GM21515 (cell line): ENCODE measurements at regions not wholly inside any gene's neighbourhood (a gene's known extent, or its start where the extent isn't known, plus 50 kb on each side); places are given as distances from the start of the nearest gene placed in this dataset.
A peak's percentile ranks its signal among the peaks of the same experiment; 100 is the strongest.
"Not testable (repeated sequence)": the region's sequence is repeated elsewhere in the genome, so short reads cannot be mapped to it uniquely, and the experiment has no call there.

Experiments used
- ATAC-seq: cut with Tn5 transposase; IDR thresholded peaks from one replicate; pipeline ENCODE4 v1.9.1; 2021; ENCODE audit not compliant: unreplicated experiment

DNA sequence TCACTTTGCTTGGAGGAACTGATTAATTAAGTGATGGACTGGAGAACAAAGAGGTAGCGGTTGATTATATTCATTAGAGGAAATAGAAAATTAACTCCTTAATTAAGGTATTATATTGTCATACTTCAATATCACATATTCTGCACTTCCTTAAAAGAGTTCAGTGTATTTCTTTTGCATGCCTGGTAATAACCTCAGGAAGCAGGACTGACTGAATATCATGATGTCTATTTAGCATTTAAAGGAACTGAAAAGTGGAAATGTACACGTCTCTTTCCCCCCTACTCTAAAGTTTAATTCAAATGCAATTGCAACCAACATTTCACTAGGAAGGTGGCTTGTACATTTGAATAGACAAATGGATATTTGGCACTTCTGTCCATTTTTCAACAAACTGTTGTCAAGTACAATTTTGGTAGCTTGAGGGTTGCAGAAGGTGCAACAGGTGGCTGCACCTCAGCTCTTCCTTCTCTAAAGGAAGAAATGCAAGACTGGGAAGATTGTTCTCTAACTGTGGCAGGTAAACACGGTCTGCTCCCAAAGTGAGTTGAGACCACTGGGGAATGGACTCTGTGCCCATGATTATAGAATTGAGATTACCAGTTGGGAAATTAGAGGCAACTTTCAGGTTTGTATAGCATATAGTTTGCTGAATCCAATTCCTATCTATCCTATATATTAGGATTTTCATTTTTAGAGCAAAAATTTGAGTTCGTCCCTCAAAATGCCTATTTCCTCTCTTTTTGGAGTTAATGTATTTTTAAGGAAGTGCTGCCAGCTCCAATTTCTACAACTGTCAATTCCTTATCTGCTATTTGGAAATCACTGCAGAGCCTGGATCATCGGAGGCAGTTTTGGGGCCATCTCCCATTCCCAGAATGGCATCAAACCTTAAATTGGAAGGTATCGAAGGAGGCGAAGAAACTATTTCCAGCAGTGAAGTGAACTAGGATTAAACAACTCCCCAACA, 98.9 kb upstream of the TAF11L2 start:
- ATAC-seq = no peak

DNA sequence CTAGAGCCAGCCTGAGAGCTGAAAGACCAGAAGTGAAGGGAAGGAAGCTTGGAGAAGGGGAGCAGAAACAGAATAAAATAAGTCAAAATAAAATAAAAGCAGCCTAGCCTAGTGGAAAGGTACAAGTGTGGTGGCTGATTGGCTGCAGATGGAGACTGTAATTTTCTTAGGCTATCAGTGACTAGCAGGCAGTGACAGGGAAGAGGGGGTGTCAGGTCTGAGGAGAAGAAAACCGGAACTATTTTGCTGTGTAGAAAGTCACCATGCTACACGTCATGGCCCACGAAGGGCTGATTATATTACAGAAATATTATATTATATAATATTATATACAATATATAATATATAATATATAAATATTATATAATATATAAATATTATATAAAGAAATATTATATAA, 98.1 kb upstream of the TAF11L2 start:
- ATAC-seq = no peak

DNA sequence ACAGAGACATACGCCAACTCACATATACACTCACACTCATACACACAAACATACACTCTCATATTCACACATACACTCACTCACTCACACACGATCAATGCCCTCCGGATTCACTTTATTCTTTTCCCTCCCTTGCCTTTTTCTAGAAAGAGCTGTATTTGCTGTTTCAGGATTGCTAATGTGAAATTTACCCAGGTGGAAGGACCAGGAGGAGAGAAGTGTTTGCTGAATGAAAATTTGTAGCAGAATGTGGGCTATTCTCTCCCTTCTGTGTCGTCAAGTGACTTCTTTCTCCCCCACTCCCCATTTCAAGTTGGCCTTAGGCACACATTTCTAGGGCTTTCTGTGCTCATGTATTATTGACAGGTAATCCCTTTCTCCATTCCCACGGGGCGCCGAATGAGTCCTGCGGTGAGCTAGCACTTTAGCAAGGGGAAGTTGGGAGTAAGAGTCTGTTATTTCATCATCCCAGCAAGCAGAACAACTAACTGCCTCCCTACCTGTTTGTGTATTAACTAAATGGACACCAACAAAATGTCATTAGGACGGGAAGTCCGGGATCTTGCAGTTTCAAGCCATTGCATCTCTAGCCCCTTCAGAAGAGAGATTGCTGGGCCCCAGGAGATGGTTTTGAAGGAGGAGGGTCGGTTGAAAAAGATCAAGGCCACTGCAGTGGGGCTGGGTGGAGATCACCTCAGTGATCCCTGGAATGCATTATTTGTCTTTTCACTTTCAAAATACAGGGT, 97.1 kb upstream of the TAF11L2 start:
- no peak for ATAC-seq

DNA sequence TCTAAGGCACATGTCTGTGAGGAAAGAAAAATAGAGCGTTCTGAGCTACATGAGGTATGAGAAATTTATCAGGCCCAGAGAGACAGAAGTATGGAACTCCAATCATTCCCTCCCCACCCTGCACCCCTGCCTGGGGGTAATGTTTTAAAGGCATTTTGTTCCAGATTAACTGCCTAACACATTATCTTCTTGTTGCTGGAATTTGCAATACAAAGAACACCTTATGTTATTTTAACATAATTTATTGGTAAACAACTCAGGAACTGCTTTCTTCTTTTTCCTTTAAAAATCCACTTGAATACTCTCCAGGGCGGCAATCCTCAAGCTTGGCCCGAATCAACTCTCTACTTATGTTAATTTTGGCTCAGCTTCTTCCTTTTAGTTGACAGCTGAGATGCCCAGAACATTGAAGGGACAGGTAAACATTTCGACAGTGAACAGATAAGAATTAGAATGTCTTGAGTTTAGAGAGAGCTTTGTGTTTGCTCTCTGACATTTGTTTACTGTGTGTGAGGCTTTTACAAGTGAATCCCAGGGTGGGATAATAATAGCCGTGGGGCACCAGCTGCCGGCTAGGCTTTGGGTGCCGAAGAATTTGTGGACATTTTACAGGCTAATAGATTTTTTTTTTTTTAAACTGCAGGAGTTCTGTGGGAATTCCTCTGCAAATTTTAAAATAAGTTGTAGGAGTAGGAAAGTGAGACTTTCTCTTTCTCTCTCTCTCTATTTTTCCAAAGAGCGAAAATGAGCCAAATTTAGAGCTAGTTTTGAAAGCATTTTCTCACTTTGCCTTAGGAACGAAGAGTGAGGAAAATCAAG, 96.4 kb upstream of the TAF11L2 start:
- ATAC-seq = no peak

DNA sequence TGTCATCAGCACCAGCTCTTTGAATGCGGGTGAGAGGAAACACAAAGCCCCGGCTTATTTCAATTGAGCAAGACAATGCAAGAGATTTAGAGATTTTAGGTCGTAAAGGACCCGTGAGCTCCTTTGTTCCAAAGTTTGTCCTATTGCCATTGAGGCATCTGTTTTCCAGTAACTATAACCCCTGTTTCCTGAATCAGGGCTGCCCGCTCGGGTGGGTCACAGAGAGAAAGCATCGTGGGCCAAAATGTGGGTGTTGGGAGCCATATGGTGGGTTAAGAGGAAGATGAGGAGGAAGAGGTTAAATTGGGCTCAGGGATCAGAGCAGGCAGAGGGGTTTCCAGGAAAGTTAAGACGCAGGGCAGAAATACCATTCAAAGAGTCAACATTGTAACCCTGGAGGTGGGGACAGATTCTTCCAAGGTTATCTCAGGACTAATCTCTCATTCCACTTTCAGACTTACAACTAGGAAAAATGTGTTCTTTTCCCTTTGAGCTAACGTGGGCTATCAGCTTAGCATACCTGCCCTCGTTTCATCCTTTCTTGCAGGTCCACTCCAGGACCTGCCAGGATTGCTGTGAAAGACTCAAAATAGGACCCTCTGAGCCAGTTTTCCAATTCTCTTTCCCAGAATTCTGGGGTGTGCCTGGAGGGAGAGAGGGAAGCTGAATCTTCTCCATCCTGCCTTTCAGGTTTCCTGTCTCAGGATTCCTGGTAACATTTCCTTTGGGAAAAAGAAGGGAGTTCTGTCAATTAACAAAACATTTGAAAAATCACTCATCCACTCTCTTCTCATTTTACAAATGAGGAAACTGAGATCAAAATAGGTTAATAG, 95.5 kb upstream of the TAF11L2 start:
- no peak for ATAC-seq

DNA sequence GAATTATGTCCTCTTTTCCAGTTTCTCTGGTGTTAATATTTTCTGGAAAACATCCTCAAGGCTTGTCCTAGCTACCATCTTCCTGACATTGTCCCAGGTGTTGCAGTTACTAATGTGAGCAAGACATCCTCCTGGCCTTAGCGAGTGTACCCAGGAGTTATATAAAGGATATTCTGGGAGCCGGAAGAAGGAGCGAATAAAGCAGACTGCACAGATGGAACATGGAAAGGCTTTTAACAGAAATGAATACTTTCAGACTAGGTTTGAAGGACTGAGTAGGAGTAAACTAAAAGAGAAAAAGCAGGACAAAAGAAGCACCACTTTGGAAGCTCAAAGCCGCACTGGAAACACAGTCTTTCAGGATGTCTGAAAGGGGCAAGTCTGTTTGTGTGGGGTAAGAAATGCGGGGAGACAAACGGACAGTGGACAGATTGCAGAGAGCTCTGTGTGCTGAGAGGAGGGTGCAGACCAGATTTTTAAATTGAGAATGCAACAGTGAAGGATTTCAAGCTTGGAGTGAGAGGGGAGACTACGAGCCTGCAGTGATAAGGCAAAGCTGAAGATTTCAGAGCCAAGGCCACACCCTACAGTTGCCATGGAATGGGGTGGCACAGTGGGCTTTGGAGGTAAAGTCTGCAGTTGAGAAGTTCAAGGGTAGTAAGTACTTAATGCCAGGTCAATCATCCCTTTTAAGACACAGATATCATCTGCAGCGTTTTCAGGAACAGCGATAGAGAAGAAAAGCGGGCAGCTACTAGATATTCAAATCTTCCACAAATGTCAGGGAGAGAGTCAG, 94.1 kb upstream of the TAF11L2 start:
- no peak for ATAC-seq

DNA sequence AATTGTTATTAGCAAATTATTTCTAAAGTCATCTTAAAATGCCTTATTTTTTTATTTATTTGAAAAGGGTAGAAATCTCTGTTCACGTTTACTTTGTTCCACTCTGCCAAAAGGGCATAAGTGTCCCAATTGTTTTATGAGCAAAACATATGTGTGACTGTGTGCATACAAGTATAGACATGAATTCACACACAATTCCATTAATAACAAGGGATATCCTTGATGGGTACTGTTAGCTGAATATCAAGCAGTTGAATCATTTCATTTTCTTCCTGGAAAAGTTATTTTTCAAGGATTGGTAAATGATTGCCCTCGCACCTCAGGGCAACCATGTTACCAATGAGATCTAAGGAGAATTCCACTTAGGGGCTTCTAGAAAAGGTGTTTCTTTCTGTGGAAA, 92.1 kb upstream of the TAF11L2 start:
- ATAC-seq = no peak

DNA sequence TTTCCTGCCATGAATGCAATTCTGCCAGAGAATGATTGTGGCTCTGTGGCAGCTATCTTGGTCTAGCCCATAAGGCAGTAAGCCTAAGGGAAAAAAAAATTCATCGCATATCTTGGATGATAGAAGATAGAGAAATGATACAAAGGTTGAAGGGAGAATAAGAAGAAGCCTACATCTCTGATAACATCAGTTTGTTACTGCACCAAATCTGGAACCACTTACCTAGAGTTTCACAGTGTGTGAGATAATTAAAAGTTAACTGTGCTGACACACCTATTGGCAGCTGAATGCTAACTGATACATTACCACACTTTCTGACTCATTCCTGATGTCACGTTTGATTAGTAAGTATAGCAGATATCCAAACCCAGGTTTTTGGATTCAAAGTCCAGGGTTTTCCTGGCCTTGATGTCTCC, 91.6 kb upstream of the TAF11L2 start:
- no peak for ATAC-seq

DNA sequence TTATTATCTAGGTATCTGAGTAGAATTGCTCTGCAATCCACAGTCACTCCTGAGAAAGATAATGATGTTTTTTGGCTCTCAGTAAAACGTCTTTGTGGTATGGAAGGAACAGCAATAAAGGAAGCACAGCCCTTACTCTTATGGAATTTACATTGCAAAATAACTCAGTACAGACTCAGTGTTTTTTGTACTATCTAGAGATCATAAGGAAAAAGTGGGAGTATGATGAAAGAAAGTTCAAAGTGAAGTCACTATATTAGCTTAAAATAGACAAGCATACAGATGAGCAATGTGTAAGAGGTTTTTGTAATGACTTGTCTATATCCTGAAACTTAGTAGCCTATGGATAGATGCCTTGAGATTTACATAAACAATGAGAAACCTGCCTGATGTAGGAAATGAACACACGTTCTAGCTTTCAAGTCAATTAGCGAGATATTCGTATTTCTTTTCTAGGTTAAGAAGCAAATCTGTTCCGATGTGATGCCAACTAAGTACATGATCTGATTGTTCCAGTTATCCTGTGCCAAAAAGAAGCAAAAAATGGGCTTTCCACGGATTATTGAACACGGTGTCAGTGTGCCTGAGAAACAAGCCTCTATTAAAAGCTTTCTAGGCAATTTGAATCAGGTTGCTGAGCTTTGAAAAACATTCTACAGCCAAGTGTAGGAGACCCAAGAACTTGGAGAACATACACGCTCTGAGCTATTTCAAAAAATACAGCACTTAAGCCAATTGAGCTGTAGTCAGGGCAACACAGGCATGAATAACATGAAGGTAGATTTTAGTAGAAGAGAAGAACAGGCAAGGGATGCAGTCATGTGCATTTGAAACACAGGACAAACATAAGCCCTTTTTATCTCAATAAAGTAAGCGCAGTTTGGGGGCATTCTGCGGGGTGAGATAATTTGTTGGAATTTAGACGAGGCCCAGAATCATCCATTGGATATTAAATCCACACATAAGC, 86.3 kb upstream of the TAF11L2 start:
- ATAC-seq = no peak

DNA sequence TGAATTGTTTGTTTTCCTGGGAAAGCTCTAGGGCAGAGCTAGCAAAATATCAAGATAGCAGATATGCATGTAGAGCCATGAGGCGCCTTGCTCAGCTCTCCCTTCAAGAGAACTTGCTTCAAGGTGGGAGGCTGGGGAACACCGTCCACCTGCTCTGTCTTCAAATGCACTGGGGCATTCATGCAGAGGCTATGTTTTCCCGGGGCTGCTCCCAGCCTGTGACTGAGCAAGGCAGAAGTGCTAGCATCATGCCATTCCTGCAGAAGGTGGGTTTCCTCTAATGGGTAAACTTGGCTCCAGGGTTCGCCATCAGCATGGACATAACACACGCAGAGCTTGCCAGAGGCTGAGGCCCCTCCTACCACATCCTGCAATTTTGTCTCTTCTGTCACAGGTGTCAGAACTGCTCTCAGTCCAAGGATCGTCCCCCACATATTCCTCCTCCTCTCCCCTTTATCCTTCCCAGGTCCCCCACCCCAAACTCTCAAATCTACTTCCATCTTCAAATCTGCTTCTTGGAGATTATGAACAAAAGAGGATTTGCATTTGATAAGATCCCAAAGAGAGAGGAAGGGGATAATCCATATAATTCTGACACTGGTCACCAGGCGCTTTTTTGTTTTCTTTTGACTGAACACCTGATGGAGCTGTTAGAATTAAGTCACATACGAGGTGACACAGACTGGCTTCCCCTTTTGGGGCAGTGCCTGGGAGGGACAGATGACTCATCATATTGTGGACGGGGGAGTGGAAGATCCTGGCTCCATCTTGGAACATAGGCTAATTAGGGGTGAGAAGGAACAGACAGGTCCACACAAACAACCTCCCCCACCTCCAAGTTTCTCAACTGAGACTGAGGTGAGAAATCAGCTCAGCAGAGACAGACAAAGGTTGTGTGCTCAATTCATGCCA, 85.0 kb upstream of the TAF11L2 start:
- ATAC-seq = peak; percentile 80

DNA sequence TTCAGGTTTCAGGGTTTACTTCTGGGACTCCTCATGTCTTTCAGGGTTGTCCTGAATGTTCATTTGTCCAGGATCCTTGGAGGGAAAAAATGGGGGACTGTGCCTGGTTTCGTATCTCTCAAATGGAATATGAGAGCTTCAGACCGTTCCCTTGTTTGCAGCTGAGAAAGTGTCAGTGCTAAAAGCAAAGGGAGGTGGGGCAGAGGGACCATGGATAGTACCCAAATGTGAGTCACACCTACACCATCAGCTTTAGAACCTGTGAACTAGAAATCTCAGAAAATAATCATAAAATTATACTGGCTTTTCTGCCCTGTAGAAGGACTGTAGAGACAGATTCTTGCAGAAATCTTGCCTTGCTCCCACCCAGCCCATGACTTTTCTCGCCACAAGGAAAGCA, 84.3 kb upstream of the TAF11L2 start:
- ATAC-seq = peak; percentile 18

DNA sequence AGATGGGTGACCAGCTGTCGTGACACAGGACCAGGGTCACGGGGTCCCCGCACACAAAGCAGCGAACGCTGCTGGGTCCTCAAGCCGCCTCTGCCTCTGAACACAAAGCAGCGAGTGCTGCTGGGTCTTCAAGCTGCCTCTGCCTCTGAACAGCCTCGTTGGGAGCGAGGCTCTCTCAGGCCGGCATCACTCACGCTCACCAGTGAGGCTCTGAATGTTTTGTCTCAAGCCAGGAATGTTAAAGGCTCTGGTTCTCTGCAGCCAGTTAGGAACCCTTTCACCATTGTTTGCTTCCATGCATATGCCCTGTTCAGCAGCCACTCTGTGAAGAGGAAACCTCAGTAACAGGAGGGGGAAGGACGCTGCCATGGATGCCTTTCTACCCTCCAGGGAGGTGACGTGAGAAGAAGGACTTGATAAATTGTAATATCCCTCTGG, 82.7 kb upstream of the TAF11L2 start:
- ATAC-seq = no peak

DNA sequence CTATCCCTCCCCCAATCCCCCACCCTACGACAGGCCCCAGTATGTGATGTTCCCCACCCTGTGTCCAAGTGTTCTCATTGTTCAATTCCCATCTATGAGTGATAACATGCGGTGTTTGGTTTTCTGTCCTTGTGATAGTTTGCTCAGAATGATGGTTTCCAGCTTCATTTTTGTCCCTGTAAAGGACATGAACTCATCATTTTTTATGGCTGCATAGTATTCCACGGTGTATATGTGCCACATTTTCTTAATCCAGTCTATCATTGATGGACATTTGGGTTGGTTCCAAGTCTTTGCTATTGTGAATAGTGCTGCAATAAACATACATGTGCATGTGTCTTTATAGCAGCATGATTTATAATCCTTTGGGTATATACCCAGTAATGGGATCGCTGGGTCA, 81.7 kb upstream of the TAF11L2 start:
- not testable (repeated sequence) for ATAC-seq

DNA sequence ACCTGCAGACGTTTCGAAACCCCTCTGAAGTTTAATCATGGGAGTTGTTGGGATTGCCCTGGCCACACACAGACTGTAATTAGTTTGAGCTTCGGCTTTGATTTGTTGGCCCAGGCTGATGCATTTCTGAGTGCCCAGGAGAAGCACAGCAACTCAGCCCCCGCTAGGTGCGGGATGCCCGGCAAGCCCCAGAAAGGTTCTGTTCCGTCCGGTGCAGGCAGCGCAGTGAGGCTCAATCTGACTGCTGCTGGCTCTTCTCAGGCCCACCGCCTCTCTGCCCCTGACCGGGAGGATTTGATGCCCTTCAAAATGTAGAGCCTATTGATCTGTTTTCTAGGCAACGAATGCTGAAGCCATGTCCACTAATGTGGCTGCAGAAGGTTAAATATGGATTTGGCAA, 73.4 kb upstream of the TAF11L2 start:
- ATAC-seq = no peak

DNA sequence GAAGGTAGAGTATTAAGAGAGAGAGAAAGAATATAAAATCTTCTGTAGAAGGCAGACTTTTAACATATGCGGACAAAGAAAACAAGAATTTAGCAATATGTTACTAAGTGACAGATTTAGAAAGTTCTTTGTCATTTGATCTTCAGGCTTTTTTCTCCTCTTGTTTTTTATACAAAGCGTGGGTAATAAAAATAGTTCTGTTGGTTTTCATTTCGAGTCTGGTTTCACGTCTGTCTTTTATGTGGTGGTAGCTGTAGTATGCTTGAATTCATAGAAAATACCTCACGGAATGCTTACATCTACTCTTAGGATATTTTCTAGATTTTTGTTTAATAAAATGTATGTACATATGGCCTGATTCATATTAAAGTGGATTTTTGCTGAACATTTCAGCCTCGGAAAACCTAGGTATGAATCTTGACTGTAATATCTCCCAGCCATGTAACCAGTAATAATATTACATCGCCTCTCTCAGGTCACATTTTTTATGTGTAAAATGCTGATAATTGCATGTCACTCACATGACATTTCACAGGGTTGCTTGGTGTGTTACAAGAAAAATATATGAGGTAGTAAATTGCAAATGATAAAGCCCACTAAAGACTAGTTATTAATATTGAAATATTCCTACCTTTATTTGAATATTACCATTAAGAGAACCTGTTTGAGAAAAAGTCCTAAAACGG, 72.5 kb upstream of the TAF11L2 start:
- no peak for ATAC-seq

DNA sequence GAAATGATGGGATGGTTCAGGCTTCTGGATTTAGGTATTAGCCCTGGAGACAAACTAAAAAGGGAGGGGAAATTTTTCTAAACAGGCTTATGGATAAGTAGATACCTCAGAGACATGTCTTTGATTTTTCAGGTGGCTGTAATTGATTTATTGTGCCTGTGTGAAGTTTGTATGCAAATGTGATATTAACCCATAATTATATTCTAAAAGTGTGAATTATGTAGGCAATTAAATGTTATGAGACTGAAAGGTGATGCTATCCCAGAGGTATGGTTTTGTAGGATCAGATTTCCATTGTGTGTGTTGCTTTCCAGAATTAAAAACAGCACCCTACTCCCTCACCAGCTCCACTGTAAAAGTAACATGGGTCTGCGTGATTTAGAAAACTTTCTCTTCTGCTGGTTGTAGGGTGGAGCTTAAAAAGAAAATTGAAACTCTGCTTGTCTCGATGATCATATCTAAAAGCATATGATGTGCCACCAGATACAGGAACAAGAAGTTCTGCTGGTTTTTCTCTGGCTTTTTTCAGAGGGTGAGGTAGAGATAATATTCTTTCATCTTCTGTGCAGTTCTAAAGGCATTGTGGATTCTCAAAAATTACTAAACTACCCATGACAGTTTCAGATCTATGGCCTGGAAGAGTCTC, 71.8 kb upstream of the TAF11L2 start:
- peak; percentile 94 for ATAC-seq
